Loucy (cell line): ENCODE measurements at regions not wholly inside any gene's neighbourhood (a gene's known extent, or its start where the extent isn't known, plus 50 kb on each side); places are given as distances from the start of the nearest gene placed in this dataset.

ENCODE experiments used
- CTCF ChIP-seq: fragments of 200-600 bp; sonication (generic); conservative IDR thresholded peaks from 2 replicates; pipeline ENCODE4 v1.5.1; 2014; ENCODE audit warnings: mild to moderate bottlenecking, antibody characterized with exemption, low read length
- EZH2phosphoT487 ChIP-seq: fragments of 200-600 bp; IDR thresholded peaks from 2 replicates; pipeline ENCODE4 v1.6.1; 2018; ENCODE audit warnings: antibody characterized with exemption, mild to moderate bottlenecking, moderate library complexity, borderline replicate concordance

- no peak for TF ChIP-seq CTCF
- TF ChIP-seq EZH2phosphoT487: no peak
Observed at GRCh38 chr7:50221028-50221427, 83.5 kb upstream of the IKZF1 start.
